Epithelial cell of proximal tubule (primary cell): ENCODE measurements at regions not wholly inside any gene's neighbourhood (a gene's known extent, or its start where the extent isn't known, plus 50 kb on each side); places are given as distances from the start of the nearest gene placed in this dataset.

Experiments used
- DNase-seq: peaks from one replicate; pipeline ENCODE4 v3.0.0-alpha.2; 2011; ENCODE audit warnings: low read depth
- H3K4me3 ChIP-seq: 2 replicates; pipeline ENCODE4 v1.5.1; 2011; ENCODE audit warnings: low read depth, mild to moderate bottlenecking, low read length
- TF ChIP-seq, protein P1 (sequence below): conservative IDR thresholded peaks from 2 replicates; pipeline ENCODE4 v1.5.1; 2012; ENCODE audit warnings: low read depth, mild to moderate bottlenecking, low read length

DNA sequence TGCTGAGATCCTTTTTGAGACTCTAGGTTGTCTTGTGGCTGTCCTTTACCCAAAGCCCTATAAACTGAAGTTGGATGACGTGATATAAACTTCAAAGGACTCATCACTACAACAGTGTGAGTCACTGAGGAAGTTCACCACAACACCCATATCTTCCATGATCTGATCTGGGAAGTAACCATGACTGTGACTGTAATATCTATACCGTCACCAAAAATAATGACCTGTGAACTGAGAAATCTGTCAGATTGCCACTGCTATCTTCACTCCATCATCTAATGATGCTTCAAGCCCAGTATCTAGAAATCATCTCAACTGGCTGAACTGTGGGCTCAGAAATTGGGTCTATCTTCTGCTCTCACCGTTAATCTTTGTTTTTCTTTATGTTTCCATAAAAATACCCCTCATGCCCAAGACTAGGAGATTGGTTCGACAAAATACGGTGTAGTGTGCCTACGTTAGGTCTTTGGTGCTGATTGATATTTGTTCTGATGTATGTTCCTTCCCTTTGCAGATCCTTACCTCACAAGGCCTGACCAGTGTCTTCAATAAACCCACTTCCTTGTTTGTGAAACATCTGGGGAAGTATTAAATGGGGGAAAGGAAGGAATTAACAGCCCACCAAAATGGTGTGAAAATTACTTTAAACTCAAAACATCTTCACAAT, 78.2 kb downstream of the MYL12B start:
- H3K4me3 ChIP-seq: no peak overlapping the region
- TF ChIP-seq, protein P1, sequence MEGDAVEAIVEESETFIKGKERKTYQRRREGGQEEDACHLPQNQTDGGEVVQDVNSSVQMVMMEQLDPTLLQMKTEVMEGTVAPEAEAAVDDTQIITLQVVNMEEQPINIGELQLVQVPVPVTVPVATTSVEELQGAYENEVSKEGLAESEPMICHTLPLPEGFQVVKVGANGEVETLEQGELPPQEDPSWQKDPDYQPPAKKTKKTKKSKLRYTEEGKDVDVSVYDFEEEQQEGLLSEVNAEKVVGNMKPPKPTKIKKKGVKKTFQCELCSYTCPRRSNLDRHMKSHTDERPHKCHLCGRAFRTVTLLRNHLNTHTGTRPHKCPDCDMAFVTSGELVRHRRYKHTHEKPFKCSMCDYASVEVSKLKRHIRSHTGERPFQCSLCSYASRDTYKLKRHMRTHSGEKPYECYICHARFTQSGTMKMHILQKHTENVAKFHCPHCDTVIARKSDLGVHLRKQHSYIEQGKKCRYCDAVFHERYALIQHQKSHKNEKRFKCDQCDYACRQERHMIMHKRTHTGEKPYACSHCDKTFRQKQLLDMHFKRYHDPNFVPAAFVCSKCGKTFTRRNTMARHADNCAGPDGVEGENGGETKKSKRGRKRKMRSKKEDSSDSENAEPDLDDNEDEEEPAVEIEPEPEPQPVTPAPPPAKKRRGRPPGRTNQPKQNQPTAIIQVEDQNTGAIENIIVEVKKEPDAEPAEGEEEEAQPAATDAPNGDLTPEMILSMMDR: no peak
- no peak for DNase-seq

DNA sequence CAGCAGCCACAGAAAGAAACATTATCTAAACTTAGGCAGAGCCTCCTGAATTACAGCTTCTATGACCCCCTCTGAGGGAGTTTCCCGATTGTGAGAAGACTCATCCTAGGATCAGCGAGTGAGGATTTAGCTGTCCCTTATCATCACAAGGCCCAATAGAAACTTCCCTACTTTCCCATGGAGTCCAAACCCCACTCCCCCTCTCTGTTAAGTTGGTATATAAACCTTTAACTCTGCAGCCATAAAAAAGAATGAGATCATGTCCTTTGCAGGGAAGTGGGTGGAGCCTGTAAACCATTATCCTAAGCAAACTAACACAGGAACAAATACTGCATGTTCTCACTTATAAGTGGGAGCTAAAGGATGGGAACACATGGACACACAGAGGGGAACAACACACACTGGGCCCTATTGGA, 78.8 kb downstream of the MYL12B start:
- peak; percentile 15 for DNase-seq
- H3K4me3 ChIP-seq: no peak overlapping the region
- TF ChIP-seq, protein P1: no peak

DNA sequence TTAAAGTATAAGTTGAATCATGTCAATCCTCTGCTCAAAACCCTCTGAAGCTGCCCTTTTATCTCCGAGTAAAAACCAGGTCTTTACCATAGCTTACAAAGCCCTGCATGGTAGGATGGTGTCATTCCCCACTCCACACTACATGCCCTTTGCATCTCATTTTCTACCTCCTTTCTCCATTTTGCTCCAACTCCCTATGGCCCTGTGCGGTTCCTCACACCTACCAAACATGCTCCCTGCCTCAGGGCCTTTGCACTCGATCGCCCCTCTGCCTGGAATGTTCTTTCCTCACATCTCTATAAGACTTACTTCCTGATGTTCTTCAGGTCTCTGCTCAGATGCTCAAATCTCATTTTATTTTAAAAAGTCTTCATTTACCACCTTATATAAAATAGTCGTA, 80.7 kb downstream of the MYL12B start:
- no peak overlapping the region for H3K4me3 ChIP-seq
- TF ChIP-seq, protein P1: no peak
- no peak for DNase-seq

GRCh38 chr18:3345452-3345851, 83.5 kb downstream of the MYL12B start:
- H3K4me3 ChIP-seq: no peak overlapping the region
- DNase-seq: no peak
- TF ChIP-seq, protein P1: no peak

- TF ChIP-seq, protein P1: no peak
- no peak for DNase-seq
- H3K4me3 ChIP-seq: no peak overlapping the region
Measured at GRCh38 chr18:3345885-3346284, 84.0 kb downstream of the MYL12B start.

GRCh38 chr18:3346487-3346886, 84.6 kb downstream of the MYL12B start:
- TF ChIP-seq, protein P1: no peak
- no peak overlapping the region for H3K4me3 ChIP-seq
- no peak for DNase-seq

GRCh38 chr18:3347286-3347803, 85.4 kb downstream of the MYL12B start:
- DNase-seq: no peak
- TF ChIP-seq, protein P1: no peak

More at GRCh38 chr18:3347286-3347803, 85.4 kb downstream of the MYL12B start:
- H3K4me3 ChIP-seq: no peak overlapping the region
